ENCODE measurements at regions not wholly inside any gene's neighbourhood (a gene's known extent, or its start where the extent isn't known, plus 50 kb on each side); places are given as distances from the start of the nearest gene placed in this dataset.

- Histone ChIP-seq H3K36me3 (ENCODE audit: control insufficient read depth in 2 of 2, extremely low read depth in 1 of 2, insufficient read depth in 2 of 2, low read length in 2 of 2) (no peaks in the 10 kb centered on the region), H3K4me2 (ENCODE audit: control insufficient read depth, extremely low read depth, insufficient read depth, low read depth, low read length) (no peak overlapping the region), H3K9me1 (ENCODE audit: control insufficient read depth, extremely low read depth, insufficient read depth, low read length) (no peaks in the 10 kb centered on the region), H3K79me2 (ENCODE audit: control insufficient read depth, insufficient read depth, low read length) (no peaks in the 10 kb centered on the region), H3K4me3 (ENCODE audit: control insufficient read depth in 2 of 3, extremely low read depth in 1 of 3, insufficient read depth in 2 of 3, low read depth in 1 of 3, low read length in 3 of 3) (no peak overlapping the region), H2AFZ (ENCODE audit: control insufficient read depth, low read length) (no peak overlapping the region), H4K20me1 (ENCODE audit: control insufficient read depth, extremely low read depth, insufficient read depth, low read length) (no peaks in the 10 kb centered on the region), H3K27me3 (ENCODE audit: control insufficient read depth, extremely low read depth, insufficient read depth, low read length) (no peaks in the 10 kb centered on the region), H3K9me3 (ENCODE audit: control insufficient read depth, low read depth, low read length) (no peaks in the 10 kb centered on the region), H3K27ac (ENCODE audit: control insufficient read depth, insufficient read depth, low read length) (no peak overlapping the region), H3K9ac (ENCODE audit: control insufficient read depth, extremely low read depth, insufficient read depth, low read length) (no peak overlapping the region), H3K4me1 (ENCODE audit: control insufficient read depth, extremely low read depth, insufficient read depth, low read length) (no peaks in the 10 kb centered on the region)
- TF ChIP-seq CTCF (optimal IDR thresholded peaks at IDR 0.05 in 1 of 3, IDR thresholded peaks at IDR 0.05 in 1 of 3, conservative IDR thresholded peaks at IDR 0.05 in 1 of 3; ENCODE audit: extremely low read depth in 1 of 3, insufficient read depth in 2 of 3, low read length in 3 of 3) (no peak), EZH2 (IDR thresholded peaks at IDR 0.05; ENCODE audit: low read length) (no peak)
- DNase-seq (ENCODE audit: low read depth, low spot score): no peak
- no peak for FAIRE-seq
- dilution Hi-C loops (cut with MboI; ENCODE audit: extremely low pct_ligation_motif_present, low sequenced_read_pairs): no loop called here
These were observed 57.1 kb upstream of the DYNC1I1 start for GRCh38 chr7:95715274-95715673.

- dilution Hi-C loops (cut with MboI; ENCODE audit: extremely low pct_ligation_motif_present, low sequenced_read_pairs): no loop called here
- Histone ChIP-seq H3K27me3 (ENCODE audit: control insufficient read depth, extremely low read depth, insufficient read depth, low read length) (no peaks in the 10 kb centered on the region), H3K9ac (ENCODE audit: control insufficient read depth, extremely low read depth, insufficient read depth, low read length) (no peak overlapping the region), H3K9me3 (ENCODE audit: control insufficient read depth, low read depth, low read length) (no peaks in the 10 kb centered on the region), H3K36me3 (ENCODE audit: control insufficient read depth in 2 of 2, extremely low read depth in 1 of 2, insufficient read depth in 2 of 2, low read length in 2 of 2) (no peaks in the 10 kb centered on the region), H3K9me1 (ENCODE audit: control insufficient read depth, extremely low read depth, insufficient read depth, low read length) (no peaks in the 10 kb centered on the region), H3K4me1 (ENCODE audit: control insufficient read depth, extremely low read depth, insufficient read depth, low read length) (no peaks in the 10 kb centered on the region), H3K27ac (ENCODE audit: control insufficient read depth, insufficient read depth, low read length) (no peak overlapping the region), H3K4me2 (ENCODE audit: control insufficient read depth, extremely low read depth, insufficient read depth, low read depth, low read length) (no peak overlapping the region), H2AFZ (ENCODE audit: control insufficient read depth, low read length) (no peak overlapping the region), H3K79me2 (ENCODE audit: control insufficient read depth, insufficient read depth, low read length) (no peaks in the 10 kb centered on the region), H4K20me1 (ENCODE audit: control insufficient read depth, extremely low read depth, insufficient read depth, low read length) (no peaks in the 10 kb centered on the region), H3K4me3 (ENCODE audit: control insufficient read depth in 2 of 3, extremely low read depth in 1 of 3, insufficient read depth in 2 of 3, low read depth in 1 of 3, low read length in 3 of 3) (no peak overlapping the region)
- no peak for DNase-seq (ENCODE audit: low read depth, low spot score)
- TF ChIP-seq EZH2 (IDR thresholded peaks at IDR 0.05; ENCODE audit: low read length) (no peak), CTCF (optimal IDR thresholded peaks at IDR 0.05 in 1 of 3, IDR thresholded peaks at IDR 0.05 in 1 of 3, conservative IDR thresholded peaks at IDR 0.05 in 1 of 3; ENCODE audit: extremely low read depth in 1 of 3, insufficient read depth in 2 of 3, low read length in 3 of 3) (no peak)
- FAIRE-seq: no peak
These were observed 61.6 kb upstream of the DYNC1I1 start for GRCh38 chr7:95710711-95711110.
